Activated T-cell treated with anti-CD3 and anti-CD28 coated beads, Interleukin-2, amount 50 U/mL, for 24 hours (primary cell): ENCODE measurements at regions not wholly inside any gene's neighbourhood (a gene's known extent, or its start where the extent isn't known, plus 50 kb on each side); places are given as distances from the start of the nearest gene placed in this dataset.
"Not testable (repeated sequence)": the region's sequence is repeated elsewhere in the genome, so short reads cannot be mapped to it uniquely, and the experiment has no call there.

Experiments used
- DNase-seq: peaks from one replicate; pipeline ENCODE4 v3.0.0-alpha.2; 2020
- H3K27ac Mint-ChIP-seq: 2 replicates; pipeline ENCODE4 v1.8.0; 2020; ENCODE audit warnings: mild to moderate bottlenecking, mixed read lengths
- H3K27me3 Mint-ChIP-seq: 2 replicates; pipeline ENCODE4 v1.8.0; 2020; ENCODE audit warnings: mixed read lengths
- H3K36me3 Mint-ChIP-seq: 2 replicates; pipeline ENCODE4 v1.8.0; 2020; ENCODE audit warnings: low read depth, mixed read lengths
- H3K4me1 Mint-ChIP-seq: 2 replicates; pipeline ENCODE4 v1.8.0; 2020; ENCODE audit warnings: low read depth, mixed read lengths
- H3K4me3 Mint-ChIP-seq: 2 replicates; pipeline ENCODE4 v1.8.0; 2020; ENCODE audit warnings: mild to moderate bottlenecking, moderate library complexity, mixed read lengths
- H3K9me3 Mint-ChIP-seq: 2 replicates; pipeline ENCODE4 v1.8.0; 2020; ENCODE audit warnings: mixed read lengths

DNA sequence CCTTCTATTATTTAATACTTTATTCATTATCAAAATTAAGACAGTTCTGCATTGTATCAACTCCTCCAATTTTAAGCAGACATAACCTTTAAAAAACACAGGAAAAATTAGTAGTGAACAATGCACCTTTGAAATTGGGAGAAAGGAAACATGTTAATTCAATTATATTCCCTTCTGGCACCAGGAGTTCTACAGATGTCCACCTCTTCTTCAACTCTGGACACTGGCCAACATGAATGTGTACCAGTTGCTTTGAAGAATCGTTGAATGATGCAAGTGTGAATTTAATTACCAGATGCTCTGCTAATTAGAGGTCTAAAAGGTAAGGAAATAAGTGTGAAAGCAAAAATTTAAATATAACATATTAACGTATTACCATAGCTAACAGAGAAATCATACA lies 206.7 kb upstream of the IGFBP3 start:
- no peak for DNase-seq
- H3K4me1 Mint-ChIP-seq, result no peaks in the 10 kb centered on the region
- H3K36me3 Mint-ChIP-seq, result no peaks in the 10 kb centered on the region
- no peak overlapping the region for H3K27ac Mint-ChIP-seq
- no peaks in the 10 kb centered on the region for H3K9me3 Mint-ChIP-seq
- H3K4me3 Mint-ChIP-seq, result no peak overlapping the region
- H3K27me3 Mint-ChIP-seq, result no peaks in the 10 kb centered on the region

DNA sequence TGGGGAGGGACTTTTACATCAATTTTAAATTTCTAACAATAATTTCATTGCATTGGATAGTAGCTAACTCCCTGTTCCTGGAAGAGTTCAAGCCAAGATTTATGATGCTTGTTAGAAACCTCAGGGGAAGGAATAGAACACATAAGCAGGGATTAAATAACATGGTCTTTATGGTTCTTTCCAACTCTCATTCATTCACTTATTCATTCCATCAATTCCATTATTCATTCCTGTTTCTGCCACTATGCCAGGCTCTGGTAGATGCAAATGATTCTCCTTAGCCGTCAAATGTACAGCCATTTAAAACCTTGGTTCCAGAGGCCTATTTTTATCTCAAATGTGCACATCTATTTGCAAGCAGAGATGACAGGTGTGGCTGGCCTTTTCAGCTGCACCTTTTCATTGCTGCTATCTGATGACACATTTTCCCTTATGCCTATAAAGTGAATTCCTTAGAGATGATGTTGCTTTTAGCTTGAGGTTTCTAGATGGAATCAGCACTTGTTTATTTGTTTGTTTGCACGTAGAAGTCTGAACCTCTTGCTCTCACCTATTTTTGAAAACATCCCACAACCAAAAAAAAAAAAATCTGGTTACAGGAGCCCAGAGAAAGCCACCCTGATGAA lies 205.7 kb upstream of the IGFBP3 start:
- Mint-ChIP-seq H3K9me3 (no peaks in the 10 kb centered on the region), H3K4me3 (no peak overlapping the region), H3K4me1 (no peaks in the 10 kb centered on the region), H3K27me3 (no peaks in the 10 kb centered on the region), H3K27ac (no peak overlapping the region), H3K36me3 (no peaks in the 10 kb centered on the region)
- no peak for DNase-seq

DNA sequence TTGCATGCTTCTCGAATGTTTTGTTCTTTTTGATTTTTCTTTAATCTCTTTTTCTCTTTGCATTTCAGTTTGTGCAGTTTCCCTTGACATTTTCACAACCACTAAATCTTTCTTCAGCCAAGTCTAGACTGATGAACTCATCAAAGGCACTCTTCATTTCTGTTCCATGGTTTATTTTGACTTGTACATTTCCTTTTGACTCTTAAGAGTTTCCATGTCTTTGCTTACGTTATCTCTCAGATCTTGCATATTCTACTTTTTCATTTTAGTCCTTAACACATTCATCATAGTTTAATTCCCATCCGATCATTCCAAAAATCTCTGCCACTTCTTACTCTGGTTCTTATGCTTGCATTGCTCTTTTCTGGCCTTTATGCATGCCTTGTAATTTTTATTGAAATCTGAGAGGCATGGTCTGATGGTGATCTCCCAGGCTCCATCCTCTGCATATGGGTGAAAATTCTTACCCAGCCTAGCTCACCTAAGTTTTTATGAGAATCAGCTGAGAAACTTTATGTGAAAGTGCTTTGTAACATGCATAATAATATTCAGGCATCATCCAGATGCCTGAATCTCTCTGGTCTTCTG lies 202.8 kb upstream of the IGFBP3 start:
- H3K4me1 Mint-ChIP-seq, result no peaks in the 10 kb centered on the region
- no peaks in the 10 kb centered on the region for H3K27me3 Mint-ChIP-seq
- no peak for DNase-seq
- no peak overlapping the region for H3K4me3 Mint-ChIP-seq
- no peak overlapping the region for H3K27ac Mint-ChIP-seq
- H3K36me3 Mint-ChIP-seq, result no peaks in the 10 kb centered on the region
- H3K9me3 Mint-ChIP-seq, result no peaks in the 10 kb centered on the region

DNA sequence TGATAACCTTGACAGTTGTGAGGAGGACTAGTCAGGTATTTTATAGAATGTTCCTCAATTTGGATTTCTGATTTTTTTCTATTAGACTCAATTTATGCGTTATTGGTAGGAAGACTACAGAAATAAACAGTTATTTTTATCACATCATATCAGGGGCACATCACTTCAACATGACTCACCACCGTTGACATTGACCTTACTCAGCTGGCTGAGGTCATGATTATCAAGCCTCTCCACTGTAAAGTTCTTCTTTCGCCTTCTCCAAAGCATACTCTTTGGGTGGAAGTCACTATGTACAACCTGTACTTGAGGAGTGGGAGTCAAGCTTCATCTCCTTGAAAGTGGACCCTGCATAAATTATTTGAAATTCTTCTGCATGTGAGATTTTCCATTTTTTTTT lies 194.3 kb upstream of the IGFBP3 start:
- no peaks in the 10 kb centered on the region for H3K27me3 Mint-ChIP-seq
- no peaks in the 10 kb centered on the region for H3K4me1 Mint-ChIP-seq
- H3K27ac Mint-ChIP-seq, result no peak overlapping the region
- no peak for DNase-seq
- H3K36me3 Mint-ChIP-seq, result no peaks in the 10 kb centered on the region
- H3K9me3 Mint-ChIP-seq, result no peaks in the 10 kb centered on the region
- H3K4me3 Mint-ChIP-seq, result no peak overlapping the region

DNA sequence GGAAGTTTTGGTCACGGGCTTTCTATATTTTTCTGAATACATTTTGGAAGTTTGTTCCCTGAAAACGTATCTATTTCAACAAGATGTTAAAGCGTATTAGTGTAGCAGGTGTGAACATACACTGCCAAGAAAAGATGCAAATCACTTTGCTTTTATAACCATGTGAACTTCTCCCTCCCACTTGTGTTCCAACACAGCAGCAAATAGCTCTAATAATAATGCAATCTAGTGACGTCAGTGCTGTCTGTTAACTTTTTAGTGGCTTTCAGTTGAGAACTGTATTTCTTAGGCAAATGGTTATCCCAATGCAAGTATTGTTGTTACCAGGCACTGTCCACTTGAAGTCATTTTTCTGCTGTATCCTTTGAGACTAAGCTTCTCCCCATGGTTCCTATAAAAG lies 188.4 kb upstream of the IGFBP3 start:
- H3K4me1 Mint-ChIP-seq, result no peaks in the 10 kb centered on the region
- no peak overlapping the region for H3K4me3 Mint-ChIP-seq
- no peaks in the 10 kb centered on the region for H3K36me3 Mint-ChIP-seq
- H3K9me3 Mint-ChIP-seq, result no peaks in the 10 kb centered on the region
- no peak overlapping the region for H3K27ac Mint-ChIP-seq
- H3K27me3 Mint-ChIP-seq, result no peaks in the 10 kb centered on the region
- DNase-seq, result no peak

DNA sequence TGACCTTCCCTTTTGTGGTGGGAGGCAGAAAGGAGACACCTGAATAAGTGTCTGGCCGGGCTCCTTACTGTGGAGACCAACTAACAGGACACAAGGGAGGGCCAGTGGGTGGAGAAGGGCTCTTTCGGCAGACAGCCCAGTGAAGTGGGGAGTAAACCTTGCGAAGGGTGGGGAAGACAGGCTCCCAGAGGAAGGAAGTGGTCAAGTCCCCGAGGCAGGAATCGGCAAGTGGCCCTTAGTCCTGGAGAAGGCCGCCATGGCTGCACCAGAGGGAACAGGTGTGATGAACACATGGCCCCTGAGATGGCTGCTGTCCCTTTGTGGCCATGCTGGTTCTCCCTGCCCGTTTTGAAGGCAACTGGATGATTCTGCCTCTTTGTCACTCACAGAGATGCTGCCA lies 187.2 kb upstream of the IGFBP3 start:
- no peaks in the 10 kb centered on the region for H3K4me1 Mint-ChIP-seq
- H3K4me3 Mint-ChIP-seq, result no peak overlapping the region
- no peaks in the 10 kb centered on the region for H3K36me3 Mint-ChIP-seq
- H3K9me3 Mint-ChIP-seq, result no peaks in the 10 kb centered on the region
- no peak overlapping the region for H3K27ac Mint-ChIP-seq
- H3K27me3 Mint-ChIP-seq, result no peaks in the 10 kb centered on the region
- DNase-seq, result no peak

DNA sequence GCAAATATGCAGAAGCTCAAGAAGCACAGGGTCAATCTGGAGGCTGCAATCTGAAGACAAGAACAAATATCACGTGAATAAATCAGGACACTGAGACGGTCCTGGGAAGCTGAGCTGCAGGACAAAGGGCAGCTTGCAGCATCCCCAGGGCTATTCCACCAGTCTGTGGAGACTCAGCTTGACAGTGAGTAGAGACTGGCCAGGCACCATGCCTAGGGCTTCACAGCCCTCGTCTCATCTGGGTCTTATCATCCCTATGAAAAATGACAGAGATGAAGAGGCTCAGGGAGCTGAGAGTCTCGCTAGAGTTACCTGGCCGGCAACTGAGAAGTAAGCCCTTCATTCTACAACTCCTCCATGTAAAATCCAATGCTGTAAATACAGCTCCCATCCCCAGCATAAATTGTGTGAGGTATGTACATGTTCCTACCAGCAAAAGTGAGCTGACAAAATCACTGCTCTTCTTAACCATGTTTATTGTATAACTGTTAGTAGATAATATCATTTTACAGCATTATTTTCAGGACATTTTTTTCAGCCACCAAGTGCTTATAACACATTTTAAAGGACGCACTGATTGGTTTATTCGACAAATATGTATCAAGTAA lies 186.6 kb upstream of the IGFBP3 start:
- H3K27ac Mint-ChIP-seq, result no peak overlapping the region
- H3K4me3 Mint-ChIP-seq, result no peak overlapping the region
- no peaks in the 10 kb centered on the region for H3K27me3 Mint-ChIP-seq
- DNase-seq, result no peak
- H3K9me3 Mint-ChIP-seq, result no peaks in the 10 kb centered on the region
- H3K36me3 Mint-ChIP-seq, result no peaks in the 10 kb centered on the region
- no peaks in the 10 kb centered on the region for H3K4me1 Mint-ChIP-seq

DNA sequence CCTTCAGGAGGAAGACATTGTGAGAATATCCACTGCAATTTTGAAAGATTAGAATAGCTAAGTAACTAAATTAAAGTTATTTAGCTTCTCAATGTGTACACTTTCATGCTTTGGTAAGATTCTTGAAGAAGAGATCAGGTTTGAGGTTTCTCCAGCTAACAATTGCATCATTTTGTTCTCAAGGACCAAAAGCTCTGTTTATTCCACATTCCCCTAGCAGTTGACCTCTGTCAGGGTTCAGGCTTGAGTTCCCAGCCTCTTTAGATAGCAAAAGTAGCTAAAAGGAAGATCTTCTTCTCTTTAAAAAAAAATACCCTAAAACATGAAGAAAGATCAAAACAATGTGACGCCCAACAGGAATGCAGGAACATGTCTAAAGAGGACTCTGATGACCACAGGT lies 179.4 kb upstream of the IGFBP3 start:
- no peaks in the 10 kb centered on the region for H3K4me1 Mint-ChIP-seq
- no peak overlapping the region for H3K27ac Mint-ChIP-seq
- no peaks in the 10 kb centered on the region for H3K9me3 Mint-ChIP-seq
- no peak overlapping the region for H3K4me3 Mint-ChIP-seq
- no peak for DNase-seq
- no peaks in the 10 kb centered on the region for H3K36me3 Mint-ChIP-seq
- H3K27me3 Mint-ChIP-seq, result peaks cover 4% of the 10 kb centered on the region

DNA sequence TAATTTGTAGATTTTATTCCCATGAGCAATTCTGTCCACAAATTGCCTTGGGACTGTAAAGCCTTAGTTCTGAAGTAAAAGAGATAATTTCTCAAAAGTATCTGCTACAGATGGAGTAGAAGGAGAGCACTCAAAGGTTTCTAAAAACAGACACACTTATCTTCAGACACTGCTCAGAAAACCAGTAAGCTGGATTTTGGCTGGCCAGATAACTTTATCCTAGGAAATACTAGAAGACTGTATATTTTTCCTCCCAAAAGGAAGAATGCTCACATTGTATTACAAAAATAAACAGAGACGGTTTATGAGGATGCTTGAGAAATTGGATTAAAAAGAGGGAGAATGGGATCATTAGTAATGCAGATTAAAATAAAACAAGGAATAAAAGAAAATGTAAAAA lies 178.0 kb upstream of the IGFBP3 start:
- Mint-ChIP-seq H3K27ac (no peak overlapping the region), H3K27me3 (peaks cover 4% of the 10 kb centered on the region), H3K4me3 (no peak overlapping the region), H3K36me3 (no peaks in the 10 kb centered on the region), H3K9me3 (no peaks in the 10 kb centered on the region), H3K4me1 (no peaks in the 10 kb centered on the region)
- DNase-seq, result no peak

DNA sequence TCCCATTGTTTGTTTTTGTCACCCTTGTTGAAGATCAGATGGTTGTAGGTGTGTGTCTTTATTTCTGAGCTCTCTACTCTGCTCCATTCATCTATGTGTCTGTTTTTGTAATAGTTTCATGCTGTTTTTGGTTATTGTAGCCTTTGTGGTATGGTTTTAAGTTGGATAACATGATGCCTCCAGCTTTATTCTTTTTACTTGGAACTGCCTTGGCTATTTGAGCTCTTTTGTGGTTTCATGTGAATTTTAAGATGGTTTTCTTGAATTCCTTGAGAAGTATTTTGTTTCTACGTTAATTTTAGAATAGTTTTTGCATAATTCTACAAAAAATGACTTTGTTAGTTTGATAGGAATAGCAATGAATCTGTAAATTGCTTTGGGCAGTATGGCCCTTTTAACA lies 170.0 kb upstream of the IGFBP3 start:
- H3K27ac Mint-ChIP-seq, result no peak overlapping the region
- no peaks in the 10 kb centered on the region for H3K27me3 Mint-ChIP-seq
- no peak for DNase-seq

DNA sequence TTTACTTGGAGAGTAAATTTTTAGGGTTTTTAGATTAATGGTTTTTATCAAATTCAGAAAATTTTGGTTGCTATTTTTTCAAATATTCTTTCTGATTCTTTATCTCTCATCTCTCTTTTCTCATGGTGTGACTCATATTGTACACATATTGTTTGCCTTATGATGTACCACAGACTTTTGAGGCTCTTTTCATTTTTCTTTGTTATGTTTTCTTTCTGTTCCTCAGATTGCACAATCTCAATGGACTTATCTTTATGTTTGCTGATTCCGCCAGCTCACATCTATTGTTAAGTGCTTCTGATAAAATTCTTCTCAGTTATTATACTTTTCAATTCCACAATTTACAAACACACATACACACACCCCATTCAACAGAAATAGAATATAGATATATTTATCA lies 168.2 kb upstream of the IGFBP3 start:
- Mint-ChIP-seq H3K9me3 (no peaks in the 10 kb centered on the region), H3K27me3 (no peaks in the 10 kb centered on the region), H3K36me3 (no peaks in the 10 kb centered on the region), H3K4me1 (no peaks in the 10 kb centered on the region), H3K27ac (no peak overlapping the region), H3K4me3 (no peak overlapping the region)
- DNase-seq, result no peak

More for the DNA sequence above, 170.0 kb upstream of the IGFBP3 start:
- H3K4me3 Mint-ChIP-seq, result no peak overlapping the region
- H3K9me3 Mint-ChIP-seq, result no peaks in the 10 kb centered on the region
- no peaks in the 10 kb centered on the region for H3K36me3 Mint-ChIP-seq
- no peaks in the 10 kb centered on the region for H3K4me1 Mint-ChIP-seq

DNA sequence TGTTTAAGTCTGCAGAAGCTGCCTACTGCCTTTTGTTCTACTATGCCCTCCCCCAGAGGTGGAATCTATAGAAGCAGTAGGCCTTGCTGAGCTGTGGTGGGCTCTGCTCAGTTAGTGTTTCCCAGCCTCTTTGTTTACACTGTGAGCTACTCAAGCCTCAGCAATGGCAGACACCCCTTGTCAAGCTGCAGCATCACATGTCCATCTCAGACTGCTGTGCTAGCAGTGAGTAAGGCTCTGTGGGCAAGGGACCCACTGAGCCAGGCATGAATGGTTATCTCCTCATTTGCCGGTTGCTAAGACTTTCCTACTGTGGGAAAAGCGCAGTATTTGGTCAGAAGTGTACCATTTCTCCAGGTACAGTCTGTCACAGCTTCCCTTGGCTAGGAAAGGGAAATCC lies 167.4 kb upstream of the IGFBP3 start:
- H3K4me3 Mint-ChIP-seq, DNase-seq, H3K27ac Mint-ChIP-seq, H3K4me1 Mint-ChIP-seq, H3K36me3 Mint-ChIP-seq, H3K9me3 Mint-ChIP-seq, H3K27me3 Mint-ChIP-seq: not testable (repeated sequence)

DNA sequence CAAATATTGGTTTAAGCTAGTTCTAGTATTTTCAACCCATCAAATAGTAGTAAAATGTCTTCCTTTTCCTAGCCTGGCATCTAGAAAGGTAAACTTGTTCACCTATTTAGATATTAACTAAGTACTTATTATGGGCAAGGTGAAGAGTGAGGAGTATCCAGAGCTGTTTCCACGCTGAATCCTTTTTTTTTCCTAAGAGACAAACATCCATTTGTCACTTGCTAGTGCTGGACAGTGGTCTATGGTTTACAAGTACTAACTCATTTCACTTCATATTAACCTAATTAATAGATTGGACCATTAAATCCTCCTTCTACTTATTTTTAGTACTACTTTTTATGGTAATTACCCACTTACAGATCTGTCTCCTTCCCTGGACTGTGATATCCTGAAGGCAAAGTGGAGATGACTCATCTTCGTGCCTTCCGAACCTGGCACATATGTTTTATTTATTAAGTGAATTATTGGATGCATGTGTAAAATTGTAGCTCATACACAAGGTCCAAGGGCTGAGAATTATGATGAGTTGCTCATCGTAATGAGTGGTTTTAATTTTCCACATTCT lies 159.6 kb upstream of the IGFBP3 start:
- Mint-ChIP-seq H3K9me3 (no peaks in the 10 kb centered on the region), H3K27me3 (no peaks in the 10 kb centered on the region), H3K36me3 (no peaks in the 10 kb centered on the region), H3K27ac (no peak overlapping the region), H3K4me1 (no peaks in the 10 kb centered on the region), H3K4me3 (no peak overlapping the region)
- no peak for DNase-seq

DNA sequence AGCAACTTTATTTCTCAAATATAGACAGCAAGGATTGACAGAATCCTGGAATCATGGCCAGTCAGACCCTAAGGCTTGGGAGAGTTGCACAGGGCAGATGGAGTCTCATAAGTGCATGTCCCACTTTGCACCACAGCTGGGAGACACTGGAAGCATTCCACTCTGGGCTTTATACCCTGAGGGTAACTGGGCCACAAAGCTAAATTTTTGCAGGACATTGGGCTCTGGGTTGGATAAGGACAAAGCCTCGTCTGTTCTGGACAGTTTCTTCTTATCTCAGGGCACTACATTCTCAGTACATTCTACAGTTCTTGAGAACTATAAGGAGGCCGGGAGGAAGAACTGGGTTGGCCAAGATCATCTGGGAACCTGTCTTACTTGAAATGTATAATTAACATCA lies 158.3 kb upstream of the IGFBP3 start:
- Mint-ChIP-seq H3K4me1 (no peaks in the 10 kb centered on the region), H3K27me3 (no peaks in the 10 kb centered on the region), H3K9me3 (no peaks in the 10 kb centered on the region), H3K36me3 (no peaks in the 10 kb centered on the region), H3K4me3 (no peak overlapping the region), H3K27ac (no peak overlapping the region)
- no peak for DNase-seq

DNA sequence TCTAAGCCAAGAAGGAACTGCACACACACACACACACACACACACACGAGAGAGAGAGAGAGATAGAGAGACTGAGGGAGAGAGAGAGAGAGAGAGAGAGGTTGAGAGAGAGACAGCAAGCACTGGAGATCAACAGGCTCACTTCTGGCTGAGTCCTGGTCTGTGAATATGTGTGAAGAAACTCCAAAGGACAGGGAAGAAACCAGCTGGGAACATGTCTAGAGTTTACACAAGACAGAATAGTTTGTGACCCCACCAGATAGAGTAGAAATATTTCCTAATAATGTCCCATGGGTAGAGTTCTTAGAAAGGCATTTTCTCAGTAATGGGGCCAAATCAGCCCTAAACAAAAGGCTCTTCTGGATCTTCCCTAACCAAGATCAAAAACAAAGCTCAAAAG lies 155.5 kb upstream of the IGFBP3 start:
- Mint-ChIP-seq H3K36me3 (no peaks in the 10 kb centered on the region), H3K27me3 (no peaks in the 10 kb centered on the region), H3K4me1 (no peaks in the 10 kb centered on the region), H3K4me3 (no peak overlapping the region), H3K9me3 (no peaks in the 10 kb centered on the region), H3K27ac (no peak overlapping the region)
- DNase-seq, result no peak
